MCF 10A (cell line): ENCODE measurements at regions not wholly inside any gene's neighbourhood (a gene's known extent, or its start where the extent isn't known, plus 50 kb on each side); places are given as distances from the start of the nearest gene placed in this dataset.

Source experiments
- BruUV-seq: library from RNA; stranded (reverse); fragments of 400-500 nt; replicated peaks from 2 replicates; lab custom pipeline; 2021; lab: Mats Ljungman, UMichigan
- CTCF ChIA-PET: fragments of 300-600 bp; sonication (Branson Sonifier 250); formaldehyde crosslinking; extraction: SDS; loops from one replicate; lab custom pipeline; 2021; ENCODE audit warnings: antibody characterized with exemption, inconsistent platforms; lab: Yijun Ruan, JAX
- POLR2A ChIA-PET: fragments of 300-600, 350-650 bp; sonication (Branson Sonifier 250); formaldehyde crosslinking; extraction: SDS; loops from one replicate; lab custom pipeline; 2020; ENCODE audit warnings: antibody characterized with exemption, inconsistent platforms; lab: Yijun Ruan, JAX
- DNase-seq: peaks from one replicate; pipeline ENCODE4 v3.0.0-alpha.2; 2018; ENCODE audit not compliant: unreplicated experiment
- H3K27ac Mint-ChIP-seq: one replicate; pipeline ENCODE4 v1.8.0; 2022; ENCODE audit warnings: mild to moderate bottlenecking, low read depth, mixed read lengths; ENCODE audit not compliant: unreplicated experiment
- H3K27me3 Mint-ChIP-seq: one replicate; pipeline ENCODE4 v1.8.0; 2022; ENCODE audit warnings: mixed read lengths; ENCODE audit not compliant: insufficient read depth, unreplicated experiment
- H3K36me3 Mint-ChIP-seq: one replicate; pipeline ENCODE4 v1.8.0; 2022; ENCODE audit warnings: mild to moderate bottlenecking, moderate library complexity, mixed read lengths; ENCODE audit not compliant: insufficient read depth, unreplicated experiment
- H3K4me1 Mint-ChIP-seq: one replicate; pipeline ENCODE4 v1.8.0; 2022; ENCODE audit warnings: mixed read lengths; ENCODE audit not compliant: insufficient read depth, unreplicated experiment
- H3K4me3 Mint-ChIP-seq: one replicate; pipeline ENCODE4 v1.8.0; 2022; ENCODE audit warnings: mild to moderate bottlenecking, moderate library complexity, mixed read lengths; ENCODE audit not compliant: unreplicated experiment
- H3K9me3 Mint-ChIP-seq: one replicate; pipeline ENCODE4 v1.8.0; 2022; ENCODE audit warnings: mixed read lengths; ENCODE audit not compliant: unreplicated experiment
- CTCF ChIP-seq: fragments of 200-600 bp; IDR thresholded peaks from one replicate; pipeline ENCODE4 v1.8.0; 2022; ENCODE audit warnings: antibody characterized with exemption, mild to moderate bottlenecking; ENCODE audit not compliant: unreplicated experiment
- intact Hi-C: fragments of 100-400 bp; cut with micrococcal nuclease; formaldehyde crosslinking; loops from 2 replicates; pipeline ENCODE4 v1.14.1; 2022

- Mint-ChIP-seq H3K27ac (no peak overlapping the region), H3K4me1 (peaks cover 8% of the 10 kb centered on the region), H3K36me3 (no peaks in the 10 kb centered on the region), H3K4me3 (no peak overlapping the region), H3K9me3 (peaks cover 10% of the 10 kb centered on the region), H3K27me3 (no peaks in the 10 kb centered on the region)
- POLR2A ChIA-PET, result interaction anchor here (0.8 kb wide), 1 partner anchor 15 kb away, joined by 3 read pairs; no protein-coding TSS in a partner anchor
- CTCF ChIA-PET, result interaction anchor here (0.6 to 0.9 kb wide), 2 partner anchors 40 to 1391 kb away, joined by 3 to 4 read pairs; no protein-coding TSS in a partner anchor
- intact Hi-C loops, result no loop called here
- BruUV-seq, result no TSS peak
- no peak for DNase-seq
- TF ChIP-seq CTCF, result no peak
These were observed 275.9 kb downstream of the RBM43 start for GRCh38 chr2:150985741-150986140.

- Mint-ChIP-seq H3K27me3 (no peaks in the 10 kb centered on the region), H3K9me3 (no peaks in the 10 kb centered on the region), H3K4me3 (no peak overlapping the region), H3K36me3 (no peaks in the 10 kb centered on the region), H3K27ac (peak overlapping the region; percentile 27), H3K4me1 (peaks cover 8% of the 10 kb centered on the region)
- ChIA-PET CTCF (interaction anchor here (0.6 to 0.7 kb wide), 4 partner anchors 67 to 707 kb away, joined by 3 to 5 read pairs (median 3); no protein-coding TSS in a partner anchor), POLR2A (interaction anchor here (1.4 kb wide), 1 partner anchor 10 kb away, joined by 3 read pairs; no protein-coding TSS in a partner anchor)
- BruUV-seq, result no TSS peak
- no peak for TF ChIP-seq CTCF
- DNase-seq, result no peak
- intact Hi-C loops, result no loop called here
These were observed 278.3 kb downstream of the RBM43 start for GRCh38 chr2:150983314-150983897.

GRCh38 chr2:150981826-150982225, 279.8 kb downstream of the RBM43 start:
- no peak overlapping the region for H3K4me3 Mint-ChIP-seq

More at GRCh38 chr2:150981826-150982225, 279.8 kb downstream of the RBM43 start:
- Mint-ChIP-seq H3K27ac (no peak overlapping the region), H3K36me3 (no peaks in the 10 kb centered on the region), H3K4me1 (peaks cover 8% of the 10 kb centered on the region), H3K27me3 (no peaks in the 10 kb centered on the region), H3K9me3 (no peaks in the 10 kb centered on the region)
- intact Hi-C loops, result no loop called here
- ChIA-PET POLR2A (interaction anchor here (0.7 kb wide), 1 partner anchor 70 kb away, joined by 3 read pairs; no protein-coding TSS in a partner anchor), CTCF (interaction anchor here (0.7 to 1.1 kb wide), 2 partner anchors 11 kb away, joined by 3 to 5 read pairs; no protein-coding TSS in a partner anchor)
- no peak for TF ChIP-seq CTCF
- no peak for DNase-seq
- BruUV-seq, result no TSS peak
